ENCODE measurements at regions not wholly inside any gene's neighbourhood (a gene's known extent, or its start where the extent isn't known, plus 50 kb on each side); places are given as distances from the start of the nearest gene placed in this dataset.

- DNase-seq (ENCODE audit: low spot score): no peak
- no peak overlapping the region for H3K27ac ChIP-seq
- no peak for TF ChIP-seq CTCF (IDR thresholded peaks at IDR 0.05)
Measured at GRCh38 chr10:118118716-118119115, 72.0 kb upstream of the RAB11FIP2 start.

GRCh38 chr10:118116715-118117449 lies 70.1 kb upstream of the RAB11FIP2 start:
- no peak for TF ChIP-seq CTCF (IDR thresholded peaks at IDR 0.05)
- no peak for DNase-seq (ENCODE audit: low spot score)
- H3K27ac ChIP-seq: no peak overlapping the region
- no peak overlapping the region for H3K4me3 ChIP-seq

More at GRCh38 chr10:118118716-118119115, 72.0 kb upstream of the RAB11FIP2 start:
- H3K4me3 ChIP-seq: no peak overlapping the region

- DNase-seq (ENCODE audit: low spot score): no peak
- TF ChIP-seq CTCF (IDR thresholded peaks at IDR 0.05): no peak
- Histone ChIP-seq H3K27ac (no peak overlapping the region), H3K4me3 (no peak overlapping the region)
Measured at GRCh38 chr10:118116362-118116714, 69.6 kb upstream of the RAB11FIP2 start.

GRCh38 chr10:118115701-118116100 lies 69.0 kb upstream of the RAB11FIP2 start:
- no peak for DNase-seq (ENCODE audit: low spot score)
- TF ChIP-seq CTCF (IDR thresholded peaks at IDR 0.05): no peak
- Histone ChIP-seq H3K4me3 (no peak overlapping the region), H3K27ac (no peak overlapping the region)

- Histone ChIP-seq H3K4me3 (no peak overlapping the region), H3K27ac (no peak overlapping the region)
- TF ChIP-seq CTCF (IDR thresholded peaks at IDR 0.05): no peak
- no peak for DNase-seq (ENCODE audit: low spot score)
Measured at GRCh38 chr10:118114992-118115391, 68.3 kb upstream of the RAB11FIP2 start.

GRCh38 chr10:118112543-118113125 lies 65.9 kb upstream of the RAB11FIP2 start:
- no peak for DNase-seq (ENCODE audit: low spot score)
- H3K4me3 ChIP-seq: no peak overlapping the region
- TF ChIP-seq CTCF (IDR thresholded peaks at IDR 0.05): no peak
- no peak overlapping the region for H3K27ac ChIP-seq

- H3K4me3 ChIP-seq: no peak overlapping the region
- DNase-seq (ENCODE audit: low spot score): no peak
- no peak overlapping the region for H3K27ac ChIP-seq
- no peak for TF ChIP-seq CTCF (IDR thresholded peaks at IDR 0.05)
Measured at GRCh38 chr10:118110750-118111149, 64.0 kb upstream of the RAB11FIP2 start.
